Islet of Langerhans (tissue), 1 donor: ENCODE measurements at regions not wholly inside any gene's neighbourhood (a gene's known extent, or its start where the extent isn't known, plus 50 kb on each side); places are given as distances from the start of the nearest gene placed in this dataset.
A peak's percentile ranks its signal among the peaks of the same experiment; 100 is the strongest.
"Not testable (repeated sequence)": the region's sequence is repeated elsewhere in the genome, so short reads cannot be mapped to it uniquely, and the experiment has no call there.

ENCODE experiments used
- FAIRE-seq: peaks from one replicate; lab custom pipeline; 2011; peaks lifted over from hg19 to GRCh38; lab: Jason Lieb, UNC

- no peak for FAIRE-seq
Measured at GRCh38 chr3:90076136-90076535, 968.7 kb downstream of the EPHA3 start.

- no peak for FAIRE-seq
Measured at GRCh38 chr3:90080988-90081387, 973.6 kb downstream of the EPHA3 start.

- FAIRE-seq, result not testable (repeated sequence)
Measured at GRCh38 chr3:90086297-90086696, 978.9 kb downstream of the EPHA3 start.

- no peak for FAIRE-seq
Measured at GRCh38 chr3:90087703-90088102, 980.3 kb downstream of the EPHA3 start.

DNA sequence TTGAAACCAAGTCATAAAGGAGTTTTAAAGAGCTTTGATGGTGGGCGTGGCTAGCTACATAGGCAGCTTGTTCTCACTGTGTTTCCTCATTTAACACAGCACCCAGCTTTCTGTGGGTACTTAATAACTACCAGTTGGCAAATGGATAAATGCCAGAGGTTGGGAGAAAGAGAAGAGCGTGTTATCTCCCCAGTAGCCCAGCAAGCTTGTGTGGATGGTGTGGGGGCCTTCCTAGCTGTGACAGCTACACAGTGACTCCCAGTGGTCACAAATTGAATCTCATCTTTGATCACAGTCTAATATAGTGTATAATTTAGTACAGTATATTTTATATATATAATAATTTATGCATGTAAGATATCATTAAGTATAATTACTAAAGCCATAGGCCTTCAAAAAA is 984.1 kb downstream of the EPHA3 start:
- no peak for FAIRE-seq

- FAIRE-seq, result peak; percentile 65
Measured at GRCh38 chr3:90092994-90093393, 985.6 kb downstream of the EPHA3 start.

DNA sequence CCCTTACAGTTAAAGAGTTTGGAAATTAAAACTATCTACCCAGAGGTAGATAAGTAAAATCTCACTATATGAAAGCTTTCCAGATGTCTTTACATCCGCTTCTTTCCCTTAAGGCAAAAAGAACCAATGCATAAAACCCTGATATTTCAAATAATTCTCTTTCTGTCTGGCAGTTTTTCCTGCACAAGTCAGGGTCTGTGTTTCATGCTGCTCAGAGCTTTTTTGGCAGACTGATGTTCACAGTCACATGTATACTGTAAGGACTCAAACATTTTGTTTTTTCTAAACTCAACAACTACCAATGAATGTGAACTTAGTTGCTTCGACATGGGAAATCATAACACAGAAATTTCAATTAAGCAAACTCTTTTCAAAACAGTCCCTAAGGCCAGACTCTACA is 988.4 kb downstream of the EPHA3 start:
- FAIRE-seq, result no peak

DNA sequence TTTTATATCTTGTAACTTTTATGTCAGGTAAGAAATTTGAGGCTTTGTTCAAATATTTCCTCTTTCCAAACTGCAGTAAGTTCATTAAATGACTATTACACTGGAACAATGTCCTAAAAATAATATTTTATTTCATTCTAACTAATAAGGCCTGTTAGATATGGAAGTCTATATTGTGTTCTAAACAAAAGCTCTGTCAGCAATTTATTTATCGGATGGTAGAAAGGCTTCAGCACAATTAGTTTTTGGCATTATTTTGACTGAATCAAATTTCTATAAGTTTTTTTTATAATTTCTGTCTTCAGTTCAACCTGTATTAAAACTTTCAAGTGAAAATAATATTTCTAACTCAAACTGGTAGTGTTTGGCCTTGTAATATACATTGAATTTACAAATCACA is 992.1 kb downstream of the EPHA3 start:
- FAIRE-seq, result no peak

- FAIRE-seq, result no peak
Measured at GRCh38 chr3:90102146-90102545, 994.7 kb downstream of the EPHA3 start.

DNA sequence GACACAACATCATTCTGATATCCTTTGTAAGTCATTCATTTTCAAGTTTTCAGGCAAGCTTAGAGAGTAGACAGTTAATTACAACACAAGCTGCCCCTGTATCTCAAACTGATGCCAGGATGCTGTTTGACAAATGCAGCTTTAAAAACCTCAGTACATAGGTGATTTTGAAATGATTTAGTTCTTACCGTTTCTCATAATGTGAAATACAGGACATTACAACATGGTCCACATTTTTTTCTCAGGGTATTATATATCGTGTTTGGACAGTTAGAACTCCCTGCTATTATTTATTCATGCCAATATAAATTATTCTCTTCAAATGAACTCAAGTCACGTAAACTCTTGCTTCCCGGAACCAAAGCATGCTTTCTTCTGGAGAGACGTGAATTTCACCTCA is 1013.9 kb downstream of the EPHA3 start:
- FAIRE-seq, result no peak

- no peak for FAIRE-seq
Measured at GRCh38 chr3:90128391-90128790, 1021.0 kb downstream of the EPHA3 start.

- FAIRE-seq, result no peak
Measured at GRCh38 chr3:90129730-90130129, 1022.3 kb downstream of the EPHA3 start.

DNA sequence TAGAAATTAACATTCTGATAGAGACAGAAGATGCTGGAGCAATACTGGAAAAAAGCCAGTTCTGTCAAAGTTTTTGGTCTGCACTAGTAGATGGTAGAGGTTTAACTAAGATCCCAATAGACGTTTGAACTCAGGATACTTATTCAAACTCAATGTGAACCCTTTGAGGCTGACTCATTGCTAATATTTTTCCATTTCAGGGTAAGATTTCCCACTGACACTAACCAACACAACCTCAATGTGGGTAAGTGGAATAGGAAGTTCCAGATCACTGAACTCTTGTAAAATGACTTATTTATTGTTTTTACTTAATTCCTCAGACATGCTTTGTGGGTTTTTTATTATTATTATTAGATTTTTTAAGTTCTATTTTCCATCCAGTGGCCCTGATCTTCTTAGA is 1024.8 kb downstream of the EPHA3 start:
- FAIRE-seq, result no peak

DNA sequence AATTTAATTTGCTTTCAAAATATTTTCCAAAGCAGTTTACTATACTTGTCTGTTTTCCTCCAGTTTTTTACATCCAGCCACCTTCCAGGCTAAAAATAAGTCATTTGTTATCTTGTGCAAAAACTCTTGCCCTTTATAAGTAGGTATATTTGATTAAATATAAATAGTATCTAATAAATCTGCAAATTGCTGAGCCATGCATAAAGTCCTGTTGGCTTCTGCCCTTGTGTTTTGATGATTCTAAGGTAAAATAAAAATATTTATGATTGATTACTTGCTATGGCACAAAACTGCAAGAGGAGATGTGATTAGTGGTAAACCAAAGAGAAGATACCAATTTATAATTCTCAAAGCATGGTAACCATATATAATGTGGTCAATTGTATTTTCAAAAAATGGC is 1026.7 kb downstream of the EPHA3 start:
- FAIRE-seq, result no peak

DNA sequence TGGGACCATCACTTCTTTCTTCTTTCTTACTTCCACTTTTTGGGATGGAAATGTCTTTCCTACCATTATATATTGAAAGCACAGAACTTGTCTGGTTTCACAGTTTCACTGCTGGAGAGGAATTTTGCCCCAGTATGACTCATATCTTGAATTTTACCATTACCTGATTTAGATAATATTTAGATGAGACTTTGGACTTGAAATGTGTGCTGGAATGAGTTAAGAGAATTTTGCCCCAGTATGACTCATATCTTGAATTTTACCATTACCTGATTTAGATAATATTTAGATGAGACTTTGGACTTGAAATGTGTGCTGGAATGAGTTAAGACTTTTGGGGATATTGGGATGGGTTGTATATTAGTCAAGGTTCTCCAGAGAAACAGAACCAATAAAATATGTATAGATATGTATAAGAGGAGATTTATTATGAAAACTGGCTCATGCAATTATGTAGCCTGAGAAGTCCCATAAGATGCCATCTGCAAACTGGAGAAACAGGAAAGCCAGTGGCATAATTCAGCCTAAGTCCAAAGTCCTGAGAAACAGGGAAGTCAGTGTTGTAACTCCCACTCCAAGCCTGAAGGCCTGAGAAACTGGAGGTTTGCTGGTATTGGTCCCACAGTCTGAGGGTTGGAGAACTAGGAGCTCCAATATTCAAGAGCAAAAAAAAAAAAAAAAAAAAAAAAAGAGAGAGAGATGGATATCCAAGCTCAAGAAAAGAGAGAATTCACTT is 1029.2 kb downstream of the EPHA3 start:
- no peak for FAIRE-seq

DNA sequence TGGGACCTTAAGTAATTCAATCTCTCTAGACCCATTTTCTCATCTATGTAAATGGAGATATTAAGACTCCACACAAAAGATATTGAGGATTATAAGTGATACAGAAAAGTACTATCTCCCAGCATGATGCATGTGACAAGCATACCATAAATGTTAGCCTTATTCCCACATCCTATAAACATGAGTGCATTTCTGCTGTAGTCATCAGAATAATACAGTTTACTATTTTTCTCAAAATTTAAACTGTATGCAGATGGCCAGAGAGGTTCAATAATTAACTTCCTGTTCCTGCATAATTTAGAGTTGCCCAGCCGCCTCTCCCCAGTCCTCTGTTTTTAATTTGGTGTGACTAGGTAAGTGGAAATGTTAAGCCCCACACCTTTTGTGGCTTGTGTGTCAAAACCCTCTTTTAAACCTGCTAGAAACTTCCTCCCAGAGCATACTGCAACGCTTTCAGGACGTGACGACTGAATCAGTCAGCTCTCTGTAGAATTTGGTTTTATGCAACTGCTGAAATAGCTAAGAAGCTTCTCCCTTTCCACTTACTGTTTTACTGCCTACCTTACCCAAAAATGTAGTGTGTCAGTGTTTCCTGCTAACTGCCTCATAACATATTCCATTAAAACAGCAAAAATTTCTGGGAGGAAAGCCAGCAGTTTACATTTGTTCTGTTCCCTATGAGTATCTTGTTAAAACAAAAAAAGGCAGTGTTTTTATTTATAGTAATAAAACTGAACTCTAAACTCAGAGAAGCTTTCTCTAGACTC is 1037.9 kb downstream of the EPHA3 start:
- FAIRE-seq, result no peak

DNA sequence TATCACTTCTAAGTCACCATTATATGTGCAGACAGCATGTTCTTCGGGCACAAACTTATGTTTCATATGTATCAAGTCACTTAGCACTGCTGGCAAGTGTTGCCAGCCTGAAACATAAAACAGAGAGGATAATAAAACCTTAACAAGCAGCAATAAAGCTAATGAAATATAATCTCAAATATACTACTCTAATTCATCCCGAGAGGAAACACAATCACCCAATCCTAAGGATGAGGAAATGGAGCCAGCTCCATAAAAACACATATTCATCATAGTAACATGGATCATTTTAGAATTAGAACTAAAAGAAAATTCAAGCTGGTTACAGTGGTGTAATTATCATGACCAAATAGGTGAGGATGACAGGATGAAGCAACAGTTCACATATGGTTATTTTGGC is 1072.7 kb downstream of the EPHA3 start:
- FAIRE-seq, result no peak

DNA sequence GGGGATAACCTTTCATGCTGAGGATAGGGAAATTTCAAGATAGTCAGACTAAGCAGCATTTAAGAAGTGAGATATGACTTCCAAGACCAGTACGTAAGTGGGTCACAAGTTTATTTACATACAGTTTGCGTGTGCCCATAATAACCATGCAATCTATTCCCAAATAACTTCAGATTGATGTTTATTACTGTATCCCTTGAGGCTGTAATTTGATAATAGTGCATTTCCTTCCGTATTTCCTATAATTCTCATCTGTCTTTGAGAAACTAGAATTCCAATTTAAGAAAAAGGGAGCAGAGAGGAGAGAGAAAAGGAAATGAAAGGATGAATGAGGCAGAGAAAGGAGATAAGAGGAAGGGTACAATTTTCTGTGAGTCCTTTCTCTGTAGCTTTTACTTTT is 1073.1 kb downstream of the EPHA3 start:
- FAIRE-seq, result no peak

DNA sequence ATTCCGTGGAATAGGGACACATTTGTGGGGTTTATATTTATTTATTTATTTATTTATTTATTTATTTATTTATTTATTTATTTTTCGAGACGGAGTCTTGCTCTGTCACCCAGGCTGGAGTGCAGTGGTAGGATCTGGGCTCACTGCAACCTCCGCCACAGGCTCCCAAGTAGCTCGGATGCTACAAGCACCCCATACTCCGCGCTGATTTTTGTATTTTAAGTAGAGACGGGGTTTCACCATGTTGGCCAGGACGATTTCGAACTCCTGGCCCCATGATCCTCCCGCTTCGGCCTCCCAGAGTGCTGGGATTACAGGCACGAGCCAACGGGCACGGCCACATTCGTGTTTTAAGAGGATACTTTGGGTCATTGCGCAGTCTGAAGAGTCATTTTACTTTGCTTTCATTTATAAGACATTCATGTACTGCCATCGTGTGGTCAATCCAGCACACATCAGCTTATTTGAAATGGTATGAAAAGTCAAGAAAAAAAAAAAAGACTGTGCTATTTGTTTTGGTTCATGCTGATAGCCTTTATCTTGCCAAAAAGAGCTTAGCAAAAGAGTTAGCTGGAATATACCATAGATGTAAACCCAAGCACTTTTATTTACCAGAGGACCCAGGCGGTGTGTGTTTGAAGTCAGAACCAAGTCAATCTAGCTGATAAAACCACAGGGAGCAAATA is 1075.0 kb downstream of the EPHA3 start:
- peak; percentile 100 for FAIRE-seq

DNA sequence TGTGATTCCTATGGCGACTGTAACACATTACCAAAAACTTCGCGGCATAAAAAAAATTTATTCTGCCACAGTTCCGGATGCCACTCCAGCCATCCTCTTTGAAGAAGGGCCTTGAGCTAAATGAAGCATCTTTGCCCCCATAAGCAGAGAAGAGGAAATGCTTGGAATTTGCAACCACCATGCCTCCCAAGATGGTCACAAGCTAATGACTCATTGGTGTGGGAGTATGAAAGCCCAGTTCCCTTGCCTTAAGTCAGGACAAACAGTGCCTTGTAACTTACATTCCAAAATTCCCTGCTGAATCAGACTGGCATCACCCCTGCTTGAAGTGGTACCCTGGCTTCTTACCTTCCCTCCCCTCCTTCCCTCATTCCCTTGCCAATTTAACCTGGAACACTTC is 1077.4 kb downstream of the EPHA3 start:
- FAIRE-seq, result no peak

DNA sequence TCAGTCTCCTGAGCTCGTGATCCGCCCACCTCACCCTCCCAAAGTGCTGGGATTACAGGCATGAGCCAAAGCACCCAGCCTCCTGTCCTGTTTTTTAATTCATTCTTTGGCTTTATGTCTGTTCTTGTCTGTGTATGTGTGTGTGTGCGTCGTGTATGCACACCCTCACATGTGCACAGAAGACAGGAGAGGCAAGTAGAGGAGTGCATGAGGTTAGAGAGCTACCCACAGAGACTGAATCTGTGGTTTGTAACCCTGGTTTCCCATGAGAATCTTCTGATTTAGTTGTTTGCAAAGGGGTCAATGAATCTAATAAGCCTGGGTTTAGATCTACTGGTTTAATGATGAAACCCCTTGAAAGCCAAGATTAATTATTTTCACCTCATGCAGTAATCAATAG is 1090.0 kb downstream of the EPHA3 start:
- FAIRE-seq, result not testable (repeated sequence)

- not testable (repeated sequence) for FAIRE-seq
Measured at GRCh38 chr3:90202931-90203330, 1095.5 kb downstream of the EPHA3 start.

GRCh38 chr3:90206482-90206881 is 1099.1 kb downstream of the EPHA3 start:
- not testable (repeated sequence) for FAIRE-seq
